ENCODE measurements at regions not wholly inside any gene's neighbourhood (a gene's known extent, or its start where the extent isn't known, plus 50 kb on each side); places are given as distances from the start of the nearest gene placed in this dataset.

- no peak for FAIRE-seq
- no peak for DNase-seq (ENCODE audit: low read depth)
- TF ChIP-seq CTCF (IDR thresholded peaks at IDR 0.05; ENCODE audit: insufficient read depth, low read length, severe bottlenecking): no peak
Measured at GRCh38 chr13:50575138-50575537, 268.4 kb downstream of the DLEU7 start.

GRCh38 chr13:50576156-50576555, 267.3 kb downstream of the DLEU7 start:
- Histone ChIP-seq H3K4me3 (ENCODE audit: low read depth, low read length) (no peak overlapping the region), H3K27me3 (ENCODE audit: control insufficient read depth, insufficient read depth, low read length) (no peaks in the 10 kb centered on the region), H3K36me3 (ENCODE audit: control insufficient read depth, insufficient read depth, low read length) (no peaks in the 10 kb centered on the region)
- TF ChIP-seq CTCF (IDR thresholded peaks at IDR 0.05; ENCODE audit: insufficient read depth, low read length, severe bottlenecking): no peak
- DNase-seq (ENCODE audit: low read depth) (no peak), FAIRE-seq (no peak)

More at GRCh38 chr13:50575138-50575537, 268.4 kb downstream of the DLEU7 start:
- Histone ChIP-seq H3K27me3 (ENCODE audit: control insufficient read depth, insufficient read depth, low read length) (no peaks in the 10 kb centered on the region), H3K36me3 (ENCODE audit: control insufficient read depth, insufficient read depth, low read length) (no peaks in the 10 kb centered on the region), H3K4me3 (ENCODE audit: low read depth, low read length) (no peak overlapping the region)

- H3K4me3 ChIP-seq (ENCODE audit: low read depth, low read length): no peak overlapping the region
- H3K27me3 ChIP-seq (ENCODE audit: control insufficient read depth, insufficient read depth, low read length): no peaks in the 10 kb centered on the region
- H3K36me3 ChIP-seq (ENCODE audit: control insufficient read depth, insufficient read depth, low read length): no peaks in the 10 kb centered on the region
- no peak for DNase-seq (ENCODE audit: low read depth)
- no peak for TF ChIP-seq CTCF (IDR thresholded peaks at IDR 0.05; ENCODE audit: insufficient read depth, low read length, severe bottlenecking)
- FAIRE-seq: no peak
Measured at GRCh38 chr13:50577806-50578205, 265.7 kb downstream of the DLEU7 start.

- DNase-seq (ENCODE audit: low read depth) (peak; percentile 17), FAIRE-seq (no peak)
- no peaks in the 10 kb centered on the region for H3K27me3 ChIP-seq (ENCODE audit: control insufficient read depth, insufficient read depth, low read length)
- no peaks in the 10 kb centered on the region for H3K36me3 ChIP-seq (ENCODE audit: control insufficient read depth, insufficient read depth, low read length)
- TF ChIP-seq CTCF (IDR thresholded peaks at IDR 0.05; ENCODE audit: insufficient read depth, low read length, severe bottlenecking): no peak
- H3K4me3 ChIP-seq (ENCODE audit: low read depth, low read length): no peak overlapping the region
Measured at GRCh38 chr13:50580684-50581305, 262.7 kb downstream of the DLEU7 start.

GRCh38 chr13:50581586-50582196, 261.8 kb downstream of the DLEU7 start:
- Histone ChIP-seq H3K36me3 (ENCODE audit: control insufficient read depth, insufficient read depth, low read length) (no peaks in the 10 kb centered on the region), H3K4me3 (ENCODE audit: low read depth, low read length) (no peak overlapping the region), H3K27me3 (ENCODE audit: control insufficient read depth, insufficient read depth, low read length) (no peaks in the 10 kb centered on the region)
- no peak for DNase-seq (ENCODE audit: low read depth)
- TF ChIP-seq CTCF (IDR thresholded peaks at IDR 0.05; ENCODE audit: insufficient read depth, low read length, severe bottlenecking): no peak
- FAIRE-seq: no peak

All from bronchial epithelial cell (primary cell).